NCI-H1436 (cell line): ENCODE measurements at regions not wholly inside any gene's neighbourhood (a gene's known extent, or its start where the extent isn't known, plus 50 kb on each side); places are given as distances from the start of the nearest gene placed in this dataset.
A peak's percentile ranks its signal among the peaks of the same experiment; 100 is the strongest.

ENCODE experiments used
- DNase-seq: peaks from one replicate; lab custom pipeline; 2025; lab: John Stamatoyannopoulos, UW

DNA sequence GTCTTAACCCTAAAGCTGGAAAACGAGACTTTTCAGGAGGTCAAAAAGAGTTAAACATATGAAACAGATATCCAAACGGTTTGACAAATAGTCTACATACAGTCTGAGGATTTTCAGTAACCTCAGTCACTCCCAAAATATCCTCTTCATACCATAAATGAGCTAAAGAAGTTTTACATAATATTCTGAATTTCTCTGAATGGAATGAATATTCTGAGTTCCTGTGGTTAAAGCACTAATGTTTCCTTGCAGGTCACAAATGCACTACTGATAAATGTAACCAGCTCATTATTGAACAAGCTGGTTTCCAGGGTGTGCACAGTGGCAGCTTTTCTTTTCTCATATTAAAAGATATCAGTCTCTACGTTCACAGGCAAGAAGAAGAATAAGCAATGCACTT is 137.4 kb upstream of the POU1F1 start:
- no peak for DNase-seq

- DNase-seq, result no peak
Measured at GRCh38 chr3:87410110-87410509, 133.7 kb upstream of the POU1F1 start.

GRCh38 chr3:87398168-87398801 is 121.9 kb upstream of the POU1F1 start:
- DNase-seq, result no peak

DNA sequence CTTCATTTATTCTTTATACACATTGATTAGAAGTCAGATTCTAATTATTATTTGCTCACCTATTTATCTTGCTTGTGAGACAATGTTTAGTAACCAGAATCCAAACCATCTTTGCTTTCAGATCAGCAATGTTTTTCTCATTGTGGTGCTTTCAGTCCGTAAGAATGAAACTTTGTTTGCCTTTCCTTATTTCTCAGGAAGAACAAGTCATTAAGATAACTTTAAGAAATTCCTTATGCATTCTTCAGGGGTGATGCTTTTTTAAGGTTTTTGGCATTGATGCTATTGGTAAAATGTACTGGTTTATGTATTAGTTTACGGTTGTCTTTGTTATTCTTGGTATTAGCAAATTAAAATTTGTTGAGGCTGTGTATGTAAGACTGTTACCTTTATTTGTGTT is 120.8 kb upstream of the POU1F1 start:
- DNase-seq, result no peak

DNA sequence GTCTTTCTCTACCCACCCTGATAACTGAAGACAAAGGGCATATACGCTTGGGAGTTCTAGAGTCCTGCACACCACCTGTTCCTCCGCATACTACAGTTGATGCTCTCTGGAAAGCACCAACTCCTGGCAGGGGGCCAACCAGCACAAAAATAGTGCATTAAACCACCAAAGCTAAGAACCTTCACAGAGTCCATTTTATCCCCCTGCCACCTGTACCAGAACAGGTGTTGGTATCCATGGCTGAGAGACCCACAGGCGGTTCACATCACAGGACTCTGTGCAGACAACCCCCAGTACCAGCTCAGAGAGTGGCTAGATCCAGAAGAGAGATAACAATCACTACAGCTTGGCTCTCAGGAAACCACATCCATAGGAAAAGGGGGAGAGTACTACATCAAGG is 114.4 kb upstream of the POU1F1 start:
- DNase-seq, result no peak

GRCh38 chr3:87390353-87390752 is 114.0 kb upstream of the POU1F1 start:
- no peak for DNase-seq

- DNase-seq, result no peak
Measured at GRCh38 chr3:87375231-87375682, 98.9 kb upstream of the POU1F1 start.

- DNase-seq, result peak; percentile 5
Measured at GRCh38 chr3:87370007-87370406, 93.6 kb upstream of the POU1F1 start.

- no peak for DNase-seq
Measured at GRCh38 chr3:87367736-87368135, 91.4 kb upstream of the POU1F1 start.

DNA sequence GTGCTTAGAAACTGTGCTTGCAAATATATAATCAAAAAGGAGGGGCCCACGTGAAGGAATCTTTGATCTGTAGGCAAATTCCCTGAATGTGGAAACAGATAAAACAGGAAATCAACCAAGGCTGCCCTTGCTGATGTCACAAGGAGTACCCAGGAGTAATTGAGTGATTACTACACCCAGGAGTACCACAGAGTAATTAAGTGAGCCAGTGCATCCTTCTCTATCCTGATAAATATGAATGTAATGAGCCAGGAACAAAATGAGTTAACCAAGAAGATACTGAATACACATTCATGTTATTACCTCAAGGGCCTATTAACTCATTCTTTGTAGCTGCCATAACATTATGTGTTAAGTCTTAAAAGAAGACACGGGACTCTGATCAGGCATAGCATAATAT is 87.3 kb upstream of the POU1F1 start:
- DNase-seq, result no peak

GRCh38 chr3:87361956-87362355 is 85.6 kb upstream of the POU1F1 start:
- no peak for DNase-seq

DNA sequence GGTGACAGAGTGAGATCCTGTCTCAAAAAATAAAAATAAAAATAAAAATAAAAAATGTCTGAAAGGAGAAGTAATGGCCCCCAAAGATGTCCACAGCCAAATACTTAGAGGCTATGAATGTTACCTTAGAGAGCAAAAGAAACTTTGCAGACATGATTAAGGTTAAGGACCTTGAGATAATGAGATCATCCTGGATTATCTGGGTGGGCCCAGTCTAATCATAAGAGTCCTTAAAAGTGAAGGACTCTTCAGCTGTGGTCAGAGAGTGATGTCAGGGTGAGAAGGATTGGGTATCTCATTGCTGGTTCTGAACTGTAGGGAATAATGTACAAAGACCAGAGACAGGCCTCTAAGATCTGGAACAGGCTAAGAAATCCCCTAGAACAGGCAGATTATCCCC is 84.9 kb upstream of the POU1F1 start:
- no peak for DNase-seq

DNA sequence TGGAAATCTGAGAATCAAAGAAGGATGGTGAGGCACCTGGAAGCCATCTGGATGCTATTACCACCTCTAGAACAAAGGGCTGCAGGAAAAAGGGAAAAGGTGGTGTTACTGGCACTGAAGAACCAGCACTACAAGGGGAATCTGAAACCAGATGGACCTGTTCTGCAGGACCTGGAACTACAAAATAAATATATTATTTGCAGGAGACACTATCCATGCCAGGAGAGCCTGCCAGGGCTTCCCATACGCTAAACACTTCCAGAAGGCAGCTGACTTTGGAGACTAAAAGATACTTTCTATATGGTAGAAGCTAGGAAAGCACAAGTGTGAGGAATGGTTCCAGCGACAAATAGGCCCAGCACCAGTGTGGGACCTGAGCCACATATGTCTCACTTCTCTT is 83.4 kb upstream of the POU1F1 start:
- DNase-seq, result no peak

- no peak for DNase-seq
Measured at GRCh38 chr3:87359025-87359424, 82.6 kb upstream of the POU1F1 start.

GRCh38 chr3:87358066-87358465 is 81.7 kb upstream of the POU1F1 start:
- no peak for DNase-seq

DNA sequence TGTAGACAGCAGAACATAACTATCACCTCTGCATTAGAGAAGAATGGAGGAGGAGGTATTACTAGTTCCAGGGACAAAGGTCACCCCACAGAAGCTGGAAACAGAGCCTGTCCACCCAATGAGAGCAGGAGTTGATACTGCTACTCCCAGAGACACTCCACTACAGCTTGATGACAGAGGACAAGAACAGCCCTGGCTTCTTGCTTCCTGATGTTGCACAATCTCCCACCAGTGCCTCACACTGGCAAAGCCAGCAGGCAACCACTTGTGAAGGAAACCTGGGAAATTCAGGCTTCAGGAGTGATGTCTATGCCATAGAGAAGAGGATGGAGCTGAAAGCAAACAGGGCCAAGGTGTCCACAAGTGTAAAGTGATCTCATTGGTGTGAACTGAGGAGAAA is 78.0 kb upstream of the POU1F1 start:
- DNase-seq, result no peak

GRCh38 chr3:87351937-87352336 is 75.6 kb upstream of the POU1F1 start:
- no peak for DNase-seq

- DNase-seq, result peak; percentile 2
Measured at GRCh38 chr3:87350367-87351199, 74.2 kb upstream of the POU1F1 start.

GRCh38 chr3:87349833-87350232 is 73.4 kb upstream of the POU1F1 start:
- no peak for DNase-seq

- DNase-seq, result no peak
Measured at GRCh38 chr3:87336761-87337160, 60.4 kb upstream of the POU1F1 start.

- no peak for DNase-seq
Measured at GRCh38 chr3:87335931-87336330, 59.5 kb upstream of the POU1F1 start.

DNA sequence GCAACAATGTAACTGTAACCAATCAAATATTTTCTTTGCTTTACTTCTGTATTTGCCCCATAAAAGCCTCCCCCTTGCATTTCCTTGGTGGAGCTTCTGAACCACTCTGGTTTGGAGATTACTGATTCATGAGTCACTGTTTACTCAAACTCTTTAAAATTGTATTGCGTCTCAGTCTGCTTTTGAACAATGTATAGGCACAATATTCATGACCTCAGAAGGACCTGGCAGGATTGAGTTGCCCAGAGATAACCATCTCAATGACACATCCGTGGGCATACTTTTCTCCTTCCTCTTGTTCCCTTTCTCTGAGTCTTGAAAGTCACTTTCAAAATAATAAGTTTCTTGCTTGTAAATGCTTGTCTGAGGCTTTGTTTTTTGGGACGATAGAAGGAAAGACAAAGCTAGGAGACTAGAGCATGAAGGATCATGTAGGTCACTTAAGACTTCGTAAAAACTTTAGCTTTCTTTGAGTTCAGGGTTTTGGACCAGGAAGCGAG is 57.1 kb upstream of the POU1F1 start:
- no peak for DNase-seq

DNA sequence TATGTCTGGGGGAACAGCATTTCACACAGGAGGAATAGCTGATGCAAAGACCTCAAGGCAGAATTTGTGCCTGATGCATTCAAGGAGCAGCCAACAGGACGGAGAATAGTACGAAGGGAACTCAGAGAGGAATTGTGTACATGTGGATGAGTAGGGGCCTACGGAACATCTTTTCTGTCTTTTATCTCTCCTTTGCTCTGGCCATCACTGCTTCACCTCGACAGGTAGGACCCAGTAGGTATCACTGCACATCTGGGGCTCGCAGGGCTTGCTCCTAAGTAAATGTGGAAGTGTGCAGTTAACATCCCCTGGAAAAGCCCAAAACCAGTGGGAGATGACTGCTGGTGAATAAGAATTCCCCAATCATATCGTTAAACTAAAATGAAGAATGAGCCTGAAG is 56.4 kb upstream of the POU1F1 start:
- no peak for DNase-seq

- DNase-seq, result no peak
Measured at GRCh38 chr3:87329065-87329464, 52.7 kb upstream of the POU1F1 start.
